ENCODE measurements at regions not wholly inside any gene's neighbourhood (a gene's known extent, or its start where the extent isn't known, plus 50 kb on each side); places are given as distances from the start of the nearest gene placed in this dataset.

DNA sequence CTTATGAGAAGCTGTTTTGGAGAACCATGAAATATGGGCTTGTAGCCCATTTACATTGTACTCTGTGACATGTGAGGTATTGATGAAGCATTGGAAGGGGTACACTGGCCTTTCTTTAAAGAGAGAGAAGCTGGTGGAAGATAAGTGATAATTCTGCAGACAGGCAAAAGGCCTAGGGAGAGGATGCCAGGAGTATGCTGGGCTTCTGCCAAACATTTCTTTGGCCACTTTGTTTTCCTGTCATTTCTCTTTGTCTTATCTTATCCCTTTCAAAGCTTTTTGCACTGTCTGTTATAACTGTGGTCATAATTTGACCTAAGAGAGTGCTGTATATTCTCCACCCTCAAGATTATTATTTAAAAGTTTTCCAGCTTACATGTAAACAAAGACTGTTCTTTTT lies 109.6 kb upstream of the SEMA6D start:
- H2AK5ac ChIP-seq (ENCODE audit: low read depth, low read length): no peak overlapping the region
- H4K5ac ChIP-seq (ENCODE audit: insufficient read length, low read depth, low read length): no peak overlapping the region
- no peak for TF ChIP-seq KDM1A (IDR thresholded peaks at IDR 0.05; ENCODE audit: borderline replicate concordance, low read length)
- TF ChIP-seq NRF1 (IDR thresholded peaks at IDR 0.05; ENCODE audit: low read depth, low read length): no peak
- no peak for TF ChIP-seq KDM4A (IDR thresholded peaks at IDR 0.05; ENCODE audit: low read depth, low read length, severe bottlenecking)
- no peak for TF ChIP-seq POLR2A (IDR thresholded peaks at IDR 0.05; ENCODE audit: control extremely low read depth in 1 of 2, low read depth in 2 of 2, low read length in 2 of 2)
- TF ChIP-seq SIN3A (conservative IDR thresholded peaks at IDR 0.05 in 1 of 2, IDR thresholded peaks at IDR 0.05 in 1 of 2; ENCODE audit: low read depth in 1 of 2, low read length in 2 of 2): no peak
- no peak for TF ChIP-seq HDAC6 (IDR thresholded peaks at IDR 0.05; ENCODE audit: low read depth, low read length)
- no peak for TF ChIP-seq RBBP5 (IDR thresholded peaks at IDR 0.05; ENCODE audit: borderline replicate concordance, low read depth, low read length)
- no peak for TF ChIP-seq TEAD4 (IDR thresholded peaks at IDR 0.05; ENCODE audit: low read depth, low read length)
- no peak for TF ChIP-seq GTF2F1 (IDR thresholded peaks at IDR 0.05; ENCODE audit: borderline replicate concordance, low read depth, low read length)
- TF ChIP-seq CEBPB (IDR thresholded peaks at IDR 0.05; ENCODE audit: low read depth, low read length): no peak
- no peak for TF ChIP-seq RFX5 (IDR thresholded peaks at IDR 0.05; ENCODE audit: borderline replicate concordance, low read depth, low read length)
- TF ChIP-seq JUN (IDR thresholded peaks at IDR 0.05; ENCODE audit: low read depth, low read length): no peak
- CTCF ChIA-PET (ENCODE audit: partially characterized antibody): interaction anchor here (0.6 to 1.3 kb wide), 2 partner anchors 104 to 437 kb away, joined by 3 read pairs; no protein-coding TSS in a partner anchor
- H2BK12ac ChIP-seq (ENCODE audit: low read depth, low read length): no peak overlapping the region
- no peak overlapping the region for H2BK20ac ChIP-seq (ENCODE audit: low read length)
- FAIRE-seq (no peak), DNase-seq (ENCODE audit: low read depth in 1 of 2, low spot score in 2 of 2) (no peak)
- no peak overlapping the region for H3K14ac ChIP-seq (ENCODE audit: insufficient read length)
- no peak overlapping the region for H3K56ac ChIP-seq (replicated peaks; ENCODE audit: insufficient read length, low read depth, low read length)
- no peak overlapping the region for H3K18ac ChIP-seq (ENCODE audit: extremely low read depth, low read length)
- H2BK120ac ChIP-seq (replicated peaks; ENCODE audit: low read depth, low read length): no peak overlapping the region
- no peaks in the 10 kb centered on the region for H3K27me3 ChIP-seq (replicated peaks in 1 of 4; ENCODE audit: control insufficient read depth in 3 of 4, extremely low read depth in 1 of 4, insufficient read depth in 3 of 4, low read length in 3 of 4)
- H3K23ac ChIP-seq (ENCODE audit: insufficient read length): no peak overlapping the region
- no peaks in the 10 kb centered on the region for H3K79me2 ChIP-seq (ENCODE audit: control insufficient read depth in 1 of 2, insufficient read depth in 2 of 2, low read length in 2 of 2)
- no peaks in the 10 kb centered on the region for H3K79me1 ChIP-seq (ENCODE audit: low read depth, low read length)
- H3K36me3 ChIP-seq (ENCODE audit: control insufficient read depth in 2 of 4, insufficient read depth in 4 of 4, low read length in 3 of 4): no peaks in the 10 kb centered on the region
- no peak overlapping the region for H2AFZ ChIP-seq (ENCODE audit: low read length)
- no peaks in the 10 kb centered on the region for H4K20me1 ChIP-seq (replicated peaks in 1 of 2; ENCODE audit: control insufficient read depth in 1 of 2, insufficient read depth in 2 of 2, low read length in 2 of 2)
- H2BK15ac ChIP-seq (ENCODE audit: low read length): no peak overlapping the region
- no peak overlapping the region for H3K27ac ChIP-seq (ENCODE audit: low read depth, low read length)
- H4K8ac ChIP-seq (ENCODE audit: extremely low read depth, insufficient read depth, low read length): no peak overlapping the region
- no peak overlapping the region for H3K4me2 ChIP-seq (ENCODE audit: insufficient read depth in 1 of 2, low read depth in 2 of 2, low read length in 2 of 2)
- H4K91ac ChIP-seq (replicated peaks; ENCODE audit: insufficient read length, low read length): no peak overlapping the region
- no peak overlapping the region for H3K4me3 ChIP-seq (ENCODE audit: extremely low read depth in 1 of 4, insufficient read depth in 2 of 4, low read depth in 3 of 4, low read length in 4 of 4)
- no peak overlapping the region for H3K4ac ChIP-seq (replicated peaks; ENCODE audit: insufficient read length, low read depth, low read length)
- POLR2A ChIA-PET (ENCODE audit: partially characterized antibody): no interaction called here
- H3K9ac ChIP-seq (replicated peaks in 1 of 4; ENCODE audit: extremely low read depth in 1 of 4, low read depth in 3 of 4, low read length in 3 of 4): no peak overlapping the region
- no peak overlapping the region for H2BK5ac ChIP-seq (ENCODE audit: low read depth, low read length)
- H3K9me3 ChIP-seq (ENCODE audit: insufficient read depth in 2 of 2, low read depth in 1 of 2, low read length in 1 of 2): no peaks in the 10 kb centered on the region
- no peaks in the 10 kb centered on the region for H3K4me1 ChIP-seq (replicated peaks in 1 of 4; ENCODE audit: control insufficient read depth in 3 of 4, insufficient read depth in 4 of 4, low read length in 3 of 4)
- no peaks in the 10 kb centered on the region for H3K23me2 ChIP-seq (ENCODE audit: low read depth, low read length)

Data from H1 (cell line).